Midbrain (tissue), 1 donor: ENCODE measurements at regions not wholly inside any gene's neighbourhood (a gene's known extent, or its start where the extent isn't known, plus 50 kb on each side); places are given as distances from the start of the nearest gene placed in this dataset.
A peak's percentile ranks its signal among the peaks of the same experiment; 100 is the strongest.
"Not testable (repeated sequence)": the region's sequence is repeated elsewhere in the genome, so short reads cannot be mapped to it uniquely, and the experiment has no call there.

Experiments used
- DNase-seq: peaks from one replicate; lab custom pipeline; 2025; lab: John Stamatoyannopoulos, UW

DNA sequence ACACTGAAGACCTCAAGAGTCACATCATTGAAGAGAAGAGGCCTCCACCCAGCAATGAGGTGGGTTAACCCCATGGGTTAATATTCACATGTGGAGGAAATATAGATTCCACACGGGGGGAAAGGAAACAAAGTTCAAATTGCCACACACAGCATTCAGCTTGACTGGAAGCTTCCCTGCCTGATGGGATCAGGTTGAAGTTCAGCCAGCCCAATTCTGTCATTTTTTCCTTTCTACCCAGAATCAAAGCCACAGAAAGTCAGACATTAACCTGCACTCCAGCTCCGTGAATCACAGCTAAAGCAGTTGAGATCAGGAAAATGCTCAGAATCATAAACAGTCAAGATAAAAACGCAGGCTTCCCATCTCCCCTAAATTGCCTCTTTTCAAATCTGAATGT, 208.7 kb upstream of the OBI1 start:
- no peak for DNase-seq

DNA sequence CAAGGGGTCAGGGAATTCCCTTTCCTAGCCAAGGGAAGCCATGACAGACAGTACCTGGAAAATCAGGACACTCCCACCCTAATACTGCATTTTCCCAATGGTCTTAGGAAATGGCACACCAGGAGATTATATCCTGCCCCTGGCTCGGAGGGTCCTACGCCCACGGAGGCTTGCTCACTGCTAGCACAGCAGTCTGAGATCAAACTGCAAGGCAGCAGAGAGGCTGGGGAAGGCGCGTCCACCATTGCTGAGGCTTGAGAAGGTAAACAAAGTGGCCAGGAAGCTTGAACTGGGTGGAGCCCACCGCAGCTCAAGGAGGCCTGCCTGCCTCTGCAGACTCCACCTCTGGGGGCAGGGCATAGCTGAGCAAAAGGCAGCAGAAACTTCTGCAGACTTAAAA, 207.1 kb upstream of the OBI1 start:
- not testable (repeated sequence) for DNase-seq

DNA sequence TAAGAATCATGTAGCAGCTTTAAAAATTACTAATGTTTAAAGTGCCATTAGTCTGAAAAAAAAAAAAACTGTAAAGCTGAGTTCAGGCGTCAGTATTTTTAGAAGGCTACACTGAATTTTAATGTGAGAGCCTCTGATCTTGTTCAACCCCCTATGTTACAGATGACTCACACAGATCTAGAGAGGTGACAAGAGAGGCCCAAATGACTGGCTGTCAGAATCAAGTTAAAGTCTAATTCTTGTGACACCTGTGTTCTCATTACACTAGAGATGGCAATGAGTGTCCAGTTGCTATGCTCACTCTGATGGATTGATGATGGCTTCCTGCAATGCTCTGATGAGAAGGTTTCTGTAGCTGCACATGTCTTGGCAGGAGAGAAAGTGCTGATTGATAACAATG, 203.5 kb upstream of the OBI1 start:
- DNase-seq, result no peak

DNA sequence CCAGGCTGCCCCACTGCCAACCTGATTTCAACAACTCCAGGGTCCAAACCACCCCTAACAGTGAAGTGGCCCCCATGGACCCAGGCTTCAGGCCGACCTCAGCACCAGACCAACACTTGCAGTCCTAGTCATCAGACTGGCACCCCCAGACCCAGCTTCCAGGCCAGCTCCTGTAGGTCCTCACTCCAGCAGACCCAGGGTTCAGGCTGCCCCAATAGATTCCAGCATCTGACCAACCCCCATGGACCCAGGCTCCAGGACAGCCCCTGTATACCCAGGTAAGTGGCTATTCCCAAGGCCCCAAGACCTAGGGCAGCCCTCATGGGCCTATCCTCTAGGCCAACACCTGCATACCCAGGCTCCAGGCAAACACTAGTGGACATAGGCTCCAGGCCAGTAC, 193.8 kb upstream of the OBI1 start:
- no peak for DNase-seq

DNA sequence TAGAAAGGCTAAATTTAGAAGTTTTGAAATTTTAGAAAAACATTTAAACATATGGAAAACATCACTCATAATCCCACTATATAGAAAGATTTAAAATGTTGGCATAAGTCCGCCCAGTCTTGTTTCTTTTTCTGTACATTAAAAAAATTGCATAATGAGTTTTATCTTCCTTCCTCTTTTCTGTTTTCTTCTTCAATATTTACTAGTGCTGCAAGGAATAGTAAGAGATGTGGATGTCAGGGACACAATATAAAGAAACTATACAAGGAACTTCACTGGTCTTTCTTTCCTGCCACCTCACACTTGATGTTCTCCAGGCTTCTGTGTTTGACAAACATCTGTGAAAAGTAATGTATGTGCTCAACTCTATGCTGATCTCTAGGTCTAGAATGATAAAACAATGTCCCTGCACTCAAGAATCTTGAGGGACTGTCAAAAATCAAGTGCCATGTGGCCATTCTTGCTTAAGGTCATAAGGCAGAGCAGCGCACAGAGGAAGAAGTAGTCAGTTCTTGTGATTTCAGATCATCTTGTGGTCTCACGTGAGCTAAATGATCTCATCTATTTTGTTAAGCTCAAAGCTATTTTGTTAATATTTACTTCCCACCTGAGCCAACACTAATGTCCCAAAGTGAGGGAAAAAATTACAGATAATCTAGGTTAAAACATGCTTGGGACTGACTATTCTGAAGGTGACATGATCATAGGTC, 186.9 kb upstream of the OBI1 start:
- DNase-seq, result no peak

DNA sequence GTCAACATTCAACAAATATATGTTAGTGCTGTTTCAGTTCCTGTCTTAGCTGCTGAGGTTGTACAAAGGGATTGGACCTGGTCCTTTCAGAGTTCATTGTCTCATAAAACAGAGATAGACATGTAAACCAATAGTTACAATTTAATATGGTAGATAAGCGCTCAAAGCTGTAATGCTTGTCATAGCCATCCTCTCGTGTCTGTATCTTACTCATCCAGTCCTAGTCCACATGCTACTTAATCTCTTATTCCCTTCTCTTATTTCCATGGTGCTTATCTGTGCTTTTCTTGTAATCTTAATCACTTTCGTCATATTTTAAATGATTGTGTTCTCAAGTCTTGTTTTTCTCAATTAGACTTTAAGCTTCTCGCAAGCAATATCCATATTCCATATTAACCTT, 185.2 kb upstream of the OBI1 start:
- no peak for DNase-seq

DNA sequence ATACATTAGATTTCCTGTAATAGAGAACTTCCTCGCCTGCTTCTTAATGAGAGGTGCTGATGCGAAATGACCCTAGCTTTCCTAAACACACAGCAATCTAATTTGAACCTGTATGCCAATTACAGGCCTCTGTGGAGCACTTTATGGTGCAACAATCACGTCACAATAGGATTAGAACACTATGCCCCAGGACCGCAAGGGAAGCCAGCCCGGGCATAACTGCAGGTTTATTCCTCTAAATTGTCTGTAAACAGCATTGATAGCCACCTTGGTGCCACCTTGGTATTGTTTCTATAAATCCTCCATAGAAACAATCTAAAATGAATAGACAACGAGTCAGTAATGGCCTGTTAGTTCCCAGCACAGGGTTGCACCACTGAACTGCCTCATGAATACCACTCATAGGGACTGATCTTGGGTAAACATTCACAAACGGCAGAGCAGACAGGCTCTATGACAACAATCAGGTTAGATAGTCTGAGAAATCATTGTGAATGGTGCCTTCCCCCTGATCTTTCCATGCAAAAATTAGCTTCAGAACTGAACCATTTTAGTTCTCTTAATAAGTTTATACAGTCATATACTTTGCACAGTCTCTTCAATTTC, 182.5 kb upstream of the OBI1 start:
- no peak for DNase-seq

DNA sequence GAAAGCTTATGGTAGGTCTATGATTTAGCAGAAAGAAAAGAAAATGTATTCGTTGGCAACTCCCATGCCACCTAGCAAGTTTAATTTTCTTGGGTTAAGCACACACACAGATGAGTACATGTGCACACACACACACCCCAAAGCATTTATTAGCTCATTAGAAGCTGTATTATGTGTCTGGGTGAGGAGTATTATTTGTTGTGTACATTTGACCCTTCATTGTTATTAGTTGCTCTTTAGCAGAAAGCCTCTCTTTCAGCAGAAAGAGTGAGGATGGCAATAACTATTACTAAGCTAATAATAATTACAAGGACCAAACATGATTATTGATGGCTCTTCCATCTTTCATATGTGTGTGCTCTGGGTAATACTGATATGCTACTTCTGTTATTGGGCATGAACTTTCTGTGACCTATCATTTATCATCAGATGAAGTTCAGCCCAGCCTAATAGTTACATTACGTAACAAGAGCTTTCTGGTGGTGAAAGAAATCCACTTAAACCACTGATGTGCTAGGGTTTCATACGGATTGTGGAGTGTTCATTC, 177.4 kb upstream of the OBI1 start:
- DNase-seq, result no peak

DNA sequence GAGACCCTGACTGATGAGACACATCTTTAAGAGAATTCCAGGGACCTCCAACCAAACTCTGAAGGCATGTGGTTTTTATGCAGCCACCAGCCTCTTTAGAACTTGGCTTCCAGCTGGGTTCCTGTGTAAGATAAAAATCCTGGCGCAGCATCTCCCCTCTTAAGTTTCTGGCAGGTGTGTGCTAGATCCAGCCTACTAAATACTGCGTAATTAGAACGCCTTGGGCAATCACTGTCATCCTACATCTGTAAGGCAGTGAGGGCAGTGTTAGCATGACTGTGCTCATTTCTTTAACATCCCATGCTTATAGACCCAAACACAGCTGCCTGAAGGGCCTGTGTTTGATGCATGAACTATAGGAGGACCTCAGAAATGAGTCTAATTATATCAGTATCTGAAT, 173.5 kb upstream of the OBI1 start:
- no peak for DNase-seq

DNA sequence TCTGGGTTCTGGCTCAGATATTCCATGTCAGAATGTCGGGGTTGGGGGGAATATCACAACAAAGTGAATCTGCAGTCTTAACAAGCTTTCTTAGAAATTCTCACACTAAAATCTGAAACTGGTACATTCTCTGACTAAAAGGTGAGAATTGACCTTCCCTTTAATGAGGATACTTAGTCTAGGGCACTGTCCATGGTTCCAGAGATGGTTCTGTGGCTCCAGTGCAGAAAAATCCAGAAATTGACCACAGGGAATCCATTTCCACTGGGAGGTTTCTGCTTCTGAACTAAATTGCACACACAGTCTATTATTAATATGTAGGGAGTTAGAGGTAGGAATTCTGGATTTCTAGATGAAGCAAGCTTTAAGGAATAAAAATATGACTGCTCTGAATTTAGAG, 171.6 kb upstream of the OBI1 start:
- DNase-seq, result no peak

DNA sequence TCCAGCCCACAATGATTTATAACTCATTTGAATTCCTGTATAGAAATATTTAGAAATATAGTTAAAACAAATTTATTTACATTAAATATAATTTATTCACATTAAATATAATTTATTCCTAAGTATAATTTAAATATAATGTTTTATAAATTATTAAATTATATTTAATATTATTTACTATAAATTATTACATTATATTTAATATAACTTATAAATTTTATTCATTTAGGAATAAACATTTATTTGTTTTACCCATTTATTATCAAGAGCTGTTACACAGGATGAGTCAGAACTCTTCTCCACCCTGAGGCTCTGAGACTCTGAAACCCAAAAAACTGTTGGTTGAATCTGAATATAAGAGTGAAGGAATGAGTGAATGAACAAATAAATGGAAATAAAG, 170.9 kb upstream of the OBI1 start:
- no peak for DNase-seq

DNA sequence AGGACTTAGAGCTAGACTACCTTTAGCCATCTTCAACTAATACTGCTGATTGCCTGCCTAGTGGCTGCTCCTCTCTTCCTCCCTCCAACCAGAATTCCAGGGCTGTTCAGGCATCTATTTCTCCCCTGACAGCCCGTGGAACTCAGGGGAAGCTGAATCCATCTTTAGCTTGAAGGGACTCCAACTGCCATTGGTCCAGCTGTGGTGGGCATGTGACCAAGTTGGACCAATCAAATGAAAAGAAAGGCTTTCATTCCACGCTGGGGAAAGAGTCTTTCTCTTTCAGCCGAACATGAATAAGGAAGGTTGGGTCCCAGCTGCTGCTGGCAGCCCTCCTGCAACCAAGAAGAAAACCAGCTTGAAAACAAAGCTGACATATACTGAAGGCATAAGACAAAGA, 168.5 kb upstream of the OBI1 start:
- no peak for DNase-seq

DNA sequence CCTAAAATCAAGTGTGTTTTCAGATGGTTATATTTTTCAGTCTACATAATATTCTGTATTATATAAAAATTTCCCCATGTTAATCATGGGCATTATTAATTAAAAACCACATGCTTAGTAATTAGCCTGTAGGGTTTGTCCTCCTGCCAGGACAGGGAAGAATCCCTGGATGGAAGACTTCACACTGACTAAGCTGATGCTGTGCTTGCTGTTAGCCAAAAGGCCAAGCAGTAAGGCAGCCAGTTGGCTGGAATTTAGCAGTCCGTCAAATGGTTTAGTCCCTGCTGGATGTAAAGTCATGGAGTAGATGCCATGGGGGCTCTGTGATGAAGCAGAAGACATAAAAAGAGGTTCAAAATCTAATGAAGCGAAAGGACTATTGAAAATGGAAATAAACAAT, 168.0 kb upstream of the OBI1 start:
- DNase-seq, result no peak

DNA sequence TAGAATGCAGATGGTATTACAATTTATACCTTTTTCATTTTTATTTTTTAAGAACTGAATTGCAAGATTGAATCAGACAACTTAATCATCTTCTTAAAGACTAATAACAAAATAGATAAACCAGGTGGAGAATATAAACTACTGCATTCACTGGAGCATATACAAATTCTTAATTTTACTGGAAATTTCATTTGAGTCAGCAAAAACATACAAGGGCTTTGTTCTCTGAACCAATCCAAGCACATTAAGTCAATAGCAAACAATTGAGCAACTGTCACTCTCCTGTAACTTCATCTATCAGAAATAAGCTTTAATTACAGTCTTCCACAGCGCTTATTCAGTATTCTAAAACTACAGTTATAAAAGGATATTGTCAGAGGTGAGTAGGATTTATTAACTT, 167.4 kb upstream of the OBI1 start:
- no peak for DNase-seq

DNA sequence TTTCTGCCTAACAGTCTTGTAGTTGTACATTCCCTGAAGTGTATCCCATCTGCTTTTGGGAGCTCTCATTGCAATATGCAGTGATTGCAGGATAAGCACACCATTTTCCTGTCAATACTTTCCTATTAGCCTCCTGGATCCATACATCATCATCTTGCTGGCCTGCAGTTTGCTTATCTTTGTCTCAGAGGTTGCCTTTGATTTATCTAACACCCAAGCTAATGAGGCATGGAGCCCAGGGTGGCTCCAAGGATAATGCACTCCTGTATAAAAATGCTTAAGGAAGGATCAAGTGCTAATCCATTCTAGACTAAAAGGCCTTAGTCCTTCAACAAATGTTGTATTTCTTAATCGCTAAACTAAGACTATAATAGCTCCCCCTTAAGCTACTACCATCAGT, 161.6 kb upstream of the OBI1 start:
- DNase-seq, result no peak

DNA sequence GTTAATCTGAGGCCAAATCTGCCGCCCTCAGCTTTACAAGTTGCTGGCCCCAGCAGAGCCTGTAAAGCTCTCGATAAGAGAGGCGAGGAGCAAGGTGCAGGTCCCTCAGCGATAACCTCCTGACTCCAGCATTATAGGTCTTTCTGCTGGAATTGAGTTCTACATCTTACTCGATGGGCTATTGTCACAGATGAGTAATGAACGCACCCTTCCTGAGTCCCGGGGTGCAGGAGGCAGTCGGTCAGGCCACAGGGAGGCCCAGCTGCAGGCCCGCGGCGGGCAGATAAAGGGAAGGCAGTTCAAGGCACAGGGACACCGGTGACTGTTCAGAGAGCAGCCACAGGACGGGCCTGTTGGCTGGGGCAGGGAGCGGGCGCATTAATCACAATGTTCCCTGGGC, 157.6 kb upstream of the OBI1 start:
- DNase-seq, result no peak

DNA sequence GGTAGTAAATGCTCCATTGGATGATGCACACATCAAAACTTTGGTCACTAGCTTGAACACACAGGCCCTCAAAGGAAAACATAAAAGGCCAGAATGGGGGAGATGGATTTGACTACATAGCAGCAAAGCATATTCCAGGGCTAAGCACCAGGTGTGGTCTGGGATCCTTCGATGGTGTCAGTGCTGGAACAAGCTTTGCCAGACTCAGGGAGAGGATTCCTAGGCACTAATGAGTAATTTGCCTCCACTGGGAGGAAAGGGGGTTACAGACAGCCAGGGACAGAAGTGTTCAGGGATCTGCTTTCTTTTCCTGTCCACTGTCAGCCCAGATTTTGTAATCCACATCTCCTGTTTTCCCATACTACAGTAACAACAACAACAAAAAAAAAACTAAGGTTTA, 157.2 kb upstream of the OBI1 start:
- no peak for DNase-seq

DNA sequence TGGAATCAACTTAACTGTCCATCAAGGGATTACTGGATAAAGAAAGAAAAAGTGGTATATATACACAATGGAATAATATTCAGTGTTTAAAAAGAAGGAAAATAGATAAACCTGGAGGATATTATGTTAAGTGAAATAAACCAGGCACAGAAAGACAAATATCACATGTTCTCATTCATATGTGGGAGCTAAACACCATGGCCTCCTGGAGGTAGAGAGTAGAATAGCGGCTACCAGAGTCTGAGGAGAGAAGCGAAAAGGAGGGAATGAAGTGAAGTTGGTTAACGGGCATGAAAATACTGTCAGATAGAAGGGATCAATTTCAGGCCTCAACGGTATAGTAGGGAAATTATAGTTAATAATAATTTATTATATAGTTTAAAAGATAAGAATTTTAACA, 147.5 kb upstream of the OBI1 start:
- DNase-seq, result no peak

DNA sequence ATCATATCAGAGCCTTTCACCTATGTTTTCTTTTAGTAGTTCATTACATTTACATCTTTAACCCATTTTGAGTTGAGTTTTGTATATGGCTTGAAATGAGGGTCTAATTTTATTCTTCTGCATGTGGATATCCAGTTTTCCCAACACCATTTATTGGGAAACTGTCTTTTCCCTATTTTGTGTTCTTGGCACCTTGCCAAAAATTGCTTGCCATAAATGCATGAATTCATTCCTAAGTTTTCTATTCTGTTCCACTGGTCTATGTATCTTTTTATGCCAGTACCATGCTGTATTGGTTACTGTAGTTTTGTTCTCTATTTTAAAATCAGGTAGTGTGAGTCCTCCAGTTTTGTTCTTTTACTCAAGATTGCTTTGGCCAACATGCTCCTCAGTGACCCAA, 144.0 kb upstream of the OBI1 start:
- no peak for DNase-seq

DNA sequence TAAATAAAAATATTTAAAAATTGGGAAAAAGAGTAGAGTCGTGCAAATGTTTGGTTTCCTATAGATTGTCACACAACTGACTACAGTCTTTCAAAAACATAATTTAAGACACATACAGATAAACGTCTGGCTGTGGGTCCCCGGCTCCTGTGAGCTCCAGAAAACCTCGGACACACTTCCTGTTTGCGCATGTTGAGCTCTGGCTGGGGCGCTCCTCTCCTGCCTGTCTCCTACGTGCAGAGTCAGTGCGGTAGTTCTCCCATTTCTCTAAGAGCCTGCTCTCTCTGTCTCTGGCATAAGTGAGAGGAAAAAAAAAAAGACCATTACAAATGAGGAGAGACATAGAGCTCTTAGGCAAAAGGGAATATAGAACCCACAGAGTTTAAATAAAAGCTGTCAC, 128.2 kb upstream of the OBI1 start:
- no peak for DNase-seq

DNA sequence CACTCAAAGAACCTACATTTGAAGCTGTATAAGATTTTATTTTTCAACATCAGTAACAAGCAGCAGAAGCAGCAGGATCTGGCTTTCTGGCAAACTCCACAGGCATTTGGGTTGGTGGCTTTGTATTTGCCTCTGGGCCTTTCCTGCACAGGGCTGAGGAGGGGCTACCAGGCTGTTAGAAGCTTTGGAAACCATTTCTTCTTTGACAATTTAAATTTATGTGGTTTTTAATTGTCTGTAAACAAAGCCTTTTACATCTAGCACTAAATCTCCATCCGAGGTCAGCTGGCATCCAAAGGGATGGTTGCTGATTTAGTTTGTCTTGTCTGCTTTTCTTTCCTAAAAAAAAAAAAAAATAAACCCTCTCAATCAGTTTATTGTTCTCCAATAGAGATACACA, 127.5 kb upstream of the OBI1 start:
- peak; percentile 4 for DNase-seq

DNA sequence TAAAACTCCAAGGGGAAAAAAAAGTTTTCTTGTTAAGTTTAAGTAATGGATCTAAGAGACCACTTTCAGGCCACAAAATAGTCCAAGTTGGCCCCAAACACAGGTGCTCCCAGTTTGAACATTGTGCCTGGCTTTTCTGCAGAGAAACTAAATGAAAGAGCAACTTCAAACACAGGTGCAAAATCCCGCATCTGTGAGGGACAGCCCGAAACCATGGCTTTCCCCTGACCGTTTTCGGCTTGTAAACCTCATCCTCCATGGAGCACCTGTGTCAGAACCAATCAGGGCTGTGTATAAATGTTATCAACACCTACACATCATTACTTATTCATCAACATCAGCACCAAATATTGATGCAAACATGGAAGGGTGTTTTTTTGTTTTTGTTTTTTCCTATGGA, 126.8 kb upstream of the OBI1 start:
- no peak for DNase-seq

DNA sequence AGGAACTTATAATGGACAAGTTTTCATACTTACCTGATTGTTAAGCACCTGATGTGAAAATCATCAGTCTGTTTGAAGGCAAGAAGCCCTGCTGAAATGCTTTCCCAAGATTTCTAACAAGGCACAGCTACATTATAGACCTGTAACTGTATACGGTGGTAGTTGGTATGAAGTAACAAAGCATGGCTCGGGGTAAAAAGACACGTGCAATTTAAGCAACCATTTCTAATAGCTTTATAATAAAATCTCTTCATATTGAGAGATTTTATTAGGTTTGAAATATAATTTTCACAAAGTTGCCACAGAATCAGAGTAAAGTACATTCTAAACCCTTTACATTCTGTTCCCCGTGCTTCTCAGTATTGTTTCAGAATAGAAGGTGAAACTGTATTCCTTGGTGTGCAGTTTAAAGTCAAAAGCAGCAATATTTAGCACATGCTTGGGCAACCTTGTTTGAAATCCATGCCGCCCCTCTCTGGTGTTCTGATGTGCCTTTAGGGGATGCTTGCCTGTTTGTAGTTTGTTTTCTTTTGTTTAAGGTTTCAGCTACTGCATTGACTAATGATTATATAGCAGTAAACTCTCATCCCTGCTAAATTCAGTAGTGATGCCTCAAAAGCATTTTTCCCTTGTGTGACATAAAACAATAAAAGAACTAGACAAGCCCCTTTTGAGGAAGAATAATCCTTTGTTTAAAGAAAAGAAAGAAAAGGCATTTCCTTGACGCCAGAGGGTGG, 125.2 kb upstream of the OBI1 start:
- DNase-seq, result no peak
